ENCODE measurements at regions not wholly inside any gene's neighbourhood (a gene's known extent, or its start where the extent isn't known, plus 50 kb on each side); places are given as distances from the start of the nearest gene placed in this dataset.
"Not testable (repeated sequence)": the region's sequence is repeated elsewhere in the genome, so short reads cannot be mapped to it uniquely, and the experiment has no call there.

DNA sequence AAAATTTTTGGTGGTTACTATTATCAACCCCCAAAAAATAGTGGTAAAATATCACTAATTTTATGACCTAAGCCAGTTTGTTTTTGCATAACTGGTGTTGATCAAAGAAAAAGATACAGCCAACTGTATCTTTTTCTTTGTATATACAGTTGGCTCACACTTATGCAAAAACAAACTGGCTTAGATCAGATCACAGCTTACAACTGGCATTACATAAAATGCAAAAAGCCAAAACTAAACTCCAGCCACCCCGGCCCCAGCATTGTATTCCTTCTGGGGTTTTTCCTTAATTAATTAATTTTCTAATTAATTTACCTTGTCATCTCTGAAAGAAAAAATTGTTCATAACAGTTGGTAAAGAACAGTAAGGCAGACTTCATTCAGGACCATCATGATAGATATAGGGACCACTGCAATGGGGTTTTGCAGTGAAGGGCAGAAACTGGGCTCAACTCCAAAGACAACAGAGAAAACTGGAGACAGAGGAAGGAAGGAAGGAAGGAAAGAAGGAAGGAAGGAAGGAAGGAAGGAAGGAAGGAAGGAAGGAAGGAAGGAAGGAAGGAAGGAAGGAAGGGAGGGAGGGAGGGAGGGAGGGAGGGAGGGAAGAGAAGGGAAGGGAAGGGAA is 202.1 kb downstream of the HNRNPD start:
- DNase-seq, result no peak

- no peak for DNase-seq
These were observed 224.0 kb downstream of the HNRNPD start for GRCh38 chr4:82149750-82150149.

GRCh38 chr4:82145850-82146249 is 227.9 kb downstream of the HNRNPD start:
- DNase-seq, result no peak

GRCh38 chr4:82140422-82140821 is 233.4 kb downstream of the HNRNPD start:
- DNase-seq, result no peak

- DNase-seq, result no peak
These were observed 234.5 kb downstream of the HNRNPD start for GRCh38 chr4:82139287-82139686.

GRCh38 chr4:82138374-82138773 is 235.4 kb downstream of the HNRNPD start:
- no peak for DNase-seq

DNA sequence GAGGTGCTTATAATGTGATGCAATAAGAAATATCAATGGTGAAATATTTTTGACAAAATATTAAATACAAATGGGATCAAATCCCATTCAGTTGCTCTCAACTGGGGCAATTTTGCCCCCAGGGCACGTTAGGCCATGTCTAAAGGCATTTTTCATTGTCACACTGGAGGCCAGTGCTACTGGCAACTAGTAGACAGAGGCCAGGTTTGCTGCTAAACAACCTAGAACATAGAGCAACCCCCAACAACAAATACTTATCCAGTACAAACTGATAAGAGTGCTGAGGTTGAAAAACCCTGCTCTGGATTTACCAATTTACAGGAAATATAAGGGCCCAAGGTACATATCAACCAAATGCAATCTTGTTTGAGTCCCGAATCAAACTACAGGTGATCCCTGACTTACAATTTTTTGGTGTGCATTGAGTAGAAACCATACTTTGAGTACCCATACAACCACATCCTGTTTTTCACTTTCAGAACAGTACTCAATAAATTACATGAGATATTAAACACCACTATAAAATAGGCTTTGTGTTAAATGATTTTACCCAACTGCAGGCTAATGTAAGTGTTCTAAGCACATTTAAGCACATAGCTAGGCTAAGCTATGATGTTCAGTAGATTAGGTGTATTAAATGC is 237.5 kb downstream of the HNRNPD start:
- no peak for DNase-seq

- DNase-seq, result no peak
These were observed 245.4 kb downstream of the HNRNPD start for GRCh38 chr4:82128355-82128754.

DNA sequence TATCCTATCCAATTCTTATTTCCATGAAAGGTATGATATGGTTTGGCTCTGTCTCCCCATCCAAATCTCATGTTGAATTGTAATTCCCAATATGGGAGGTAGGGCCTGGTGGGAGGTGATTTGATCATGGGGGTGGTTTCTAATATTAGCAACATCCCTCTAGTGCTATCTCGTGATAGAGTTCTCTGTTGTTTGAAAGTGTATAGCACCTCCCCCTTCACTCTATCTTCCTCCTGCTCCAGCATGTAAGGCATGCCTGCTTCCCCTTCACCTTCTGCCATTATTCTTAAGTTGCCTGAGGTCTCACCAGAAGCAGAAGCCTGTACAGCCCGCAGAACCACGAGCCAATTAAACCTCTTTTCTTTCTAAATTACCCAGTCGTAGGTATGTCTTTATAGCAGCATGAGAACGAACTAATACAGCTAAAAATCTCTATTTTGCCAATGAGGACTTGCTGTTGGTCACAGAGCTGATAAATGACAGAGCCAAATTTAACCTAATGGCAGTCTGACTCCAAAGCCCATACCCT is 247.2 kb downstream of the HNRNPD start:
- DNase-seq, result no peak

- DNase-seq, result no peak
These were observed 247.9 kb downstream of the HNRNPD start for GRCh38 chr4:82125787-82126297.

GRCh38 chr4:82124932-82125786 is 248.6 kb downstream of the HNRNPD start:
- no peak for DNase-seq

DNA sequence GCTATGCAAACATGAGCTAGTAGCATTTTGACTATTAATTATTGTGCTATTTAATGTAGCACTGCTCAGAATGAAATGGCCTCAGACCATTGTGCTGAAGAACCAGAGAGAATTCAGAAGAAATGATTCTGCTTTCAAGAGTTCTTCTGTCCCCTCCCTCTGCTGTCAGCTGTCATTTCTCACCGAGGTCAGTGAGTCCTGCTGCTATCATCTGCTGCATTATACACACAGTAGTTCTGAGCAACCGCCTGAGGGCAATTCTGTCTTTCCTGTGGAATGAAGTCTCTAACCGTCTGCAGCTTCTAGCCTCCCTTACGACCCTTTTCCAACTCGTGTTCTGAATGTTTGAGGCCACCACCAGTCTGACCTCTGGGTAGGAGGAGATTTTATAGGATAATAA is 249.4 kb downstream of the HNRNPD start:
- no peak for DNase-seq

GRCh38 chr4:82123934-82124333 is 249.9 kb downstream of the HNRNPD start:
- DNase-seq, result no peak

- not testable (repeated sequence) for DNase-seq
These were observed 258.6 kb downstream of the HNRNPD start for GRCh38 chr4:82115183-82115582.

- DNase-seq, result no peak
These were observed 265.3 kb downstream of the HNRNPD start for GRCh38 chr4:82108506-82108905.

GRCh38 chr4:82104578-82104977 is 269.2 kb downstream of the HNRNPD start:
- DNase-seq, result no peak

- no peak for DNase-seq
These were observed 273.7 kb downstream of the HNRNPD start for GRCh38 chr4:82099928-82100579.

- DNase-seq, result no peak
These were observed 276.3 kb downstream of the HNRNPD start for GRCh38 chr4:82097504-82097903.

GRCh38 chr4:82090717-82091116 is 283.1 kb downstream of the HNRNPD start:
- DNase-seq, result no peak

DNA sequence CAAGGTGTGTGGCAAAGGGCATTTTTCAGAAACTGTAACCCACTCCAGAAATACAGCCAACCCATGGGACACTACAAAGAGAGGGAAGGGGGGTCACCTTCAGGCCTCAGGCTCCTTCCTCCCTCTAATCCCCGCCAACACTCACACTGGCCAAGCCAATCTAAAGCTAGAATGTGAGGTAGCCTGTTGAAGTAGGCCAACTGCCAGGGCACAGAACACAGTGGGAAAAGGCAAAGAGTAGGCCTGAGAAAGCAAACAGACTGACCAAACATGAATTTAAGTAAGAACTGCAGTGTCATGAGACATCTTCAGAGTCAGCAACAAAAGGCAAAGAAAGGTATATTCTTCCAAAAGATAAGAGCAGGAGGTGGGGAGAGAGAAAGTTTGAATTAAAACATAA is 289.0 kb downstream of the HNRNPD start:
- no peak for DNase-seq

DNA sequence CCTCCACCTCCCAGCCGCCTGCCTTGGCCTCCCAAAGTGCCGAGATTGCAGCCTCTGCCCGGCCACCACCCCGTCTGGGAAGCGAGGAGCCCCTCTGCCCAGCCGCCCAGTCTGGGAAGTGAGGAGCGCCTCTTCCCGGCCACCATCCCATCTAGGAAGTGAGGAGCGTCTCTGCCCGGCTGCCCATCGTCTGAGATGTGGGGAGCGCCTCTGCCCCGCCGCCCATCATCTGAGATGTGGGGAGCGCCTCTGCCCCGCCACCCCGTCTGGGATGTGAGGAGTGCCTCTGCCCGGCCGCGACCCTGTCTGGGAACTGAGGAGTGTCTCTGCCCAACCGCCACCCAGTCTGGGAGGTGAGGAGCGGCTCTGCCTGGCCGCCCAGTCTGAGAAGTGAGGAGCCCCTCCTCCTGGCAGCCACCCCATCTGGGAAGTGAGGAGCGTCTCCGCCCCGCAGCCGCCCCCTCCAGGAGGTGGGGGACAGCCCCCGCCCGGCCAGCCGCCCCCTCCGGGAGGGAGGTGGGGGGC is 296.3 kb downstream of the HNRNPD start:
- not testable (repeated sequence) for DNase-seq

DNA sequence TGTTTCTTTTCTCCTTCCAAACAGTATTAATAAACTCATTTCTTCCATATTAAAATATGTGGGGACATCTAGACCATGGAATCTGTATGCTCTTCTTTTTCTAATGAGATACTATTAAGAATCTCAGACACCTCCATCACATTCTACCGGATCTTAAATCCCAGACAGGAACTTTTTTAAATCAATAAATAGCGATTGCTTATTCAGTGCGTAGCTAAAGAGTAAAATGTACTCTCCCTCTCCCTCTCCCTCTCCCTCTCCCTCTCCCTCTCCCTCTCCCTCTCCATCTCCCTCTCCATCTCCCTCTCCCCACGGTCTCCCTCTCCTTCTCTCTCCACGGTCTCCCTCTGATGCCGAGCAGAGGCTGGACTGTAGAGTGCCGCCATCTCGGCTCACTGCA is 297.0 kb downstream of the HNRNPD start:
- DNase-seq, result no peak

DNA sequence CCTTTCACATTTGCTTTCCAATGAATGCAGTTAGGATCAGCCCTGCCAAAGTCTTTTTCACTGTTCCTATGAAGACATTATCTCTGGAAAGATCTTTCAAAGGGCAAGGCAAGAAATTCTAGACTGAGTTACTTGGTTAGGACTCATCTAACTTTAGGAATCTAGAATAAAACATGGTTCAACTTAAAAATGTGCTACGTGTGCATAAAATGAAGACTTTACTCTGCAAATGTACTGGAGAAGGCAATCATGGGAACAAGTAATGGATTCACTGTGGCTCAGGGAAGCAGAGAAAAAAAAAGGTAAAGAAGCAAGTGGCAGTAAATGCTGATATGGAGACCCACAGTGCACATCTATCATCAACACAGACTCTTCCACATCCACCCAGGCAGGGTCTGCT is 297.4 kb downstream of the HNRNPD start:
- no peak for DNase-seq

Data from NCI-H187 (cell line).